ENCODE measurements at regions not wholly inside any gene's neighbourhood (a gene's known extent, or its start where the extent isn't known, plus 50 kb on each side); places are given as distances from the start of the nearest gene placed in this dataset.

- H4K12ac ChIP-seq (ENCODE audit: low read depth, low read length): no peak overlapping the region
- no peaks in the 10 kb centered on the region for H3K36me3 ChIP-seq (ENCODE audit: control insufficient read depth in 1 of 2, insufficient read depth in 2 of 2, low read length in 2 of 2)
- H3K27me3 ChIP-seq (ENCODE audit: insufficient read depth, low read length): no peaks in the 10 kb centered on the region
- H2BK5ac ChIP-seq (ENCODE audit: low read depth, low read length, poor library complexity): no peak overlapping the region
- no peak overlapping the region for H2BK12ac ChIP-seq (ENCODE audit: low read length)
- H3K9me3 ChIP-seq (ENCODE audit: insufficient read depth, low read depth, low read length): no peaks in the 10 kb centered on the region
- no peak overlapping the region for H2BK120ac ChIP-seq (ENCODE audit: insufficient read depth, low read length, poor library complexity)
- H3K14ac ChIP-seq (ENCODE audit: low read length): no peak overlapping the region
- no peak for DNase-seq
- H3K79me2 ChIP-seq (ENCODE audit: control insufficient read depth, insufficient read depth, low read length, poor library complexity): no peaks in the 10 kb centered on the region
- no peak overlapping the region for H3K18ac ChIP-seq (ENCODE audit: low read length)
- H3K9ac ChIP-seq (ENCODE audit: low read length): no peak overlapping the region
- H3K27ac ChIP-seq (ENCODE audit: low read depth, low read length): no peak overlapping the region
- no peak overlapping the region for H2AFZ ChIP-seq (ENCODE audit: insufficient read depth, low read length, poor library complexity)
- no peak overlapping the region for H4K8ac ChIP-seq (ENCODE audit: low read depth, low read length)
- no peak overlapping the region for H3K23ac ChIP-seq (ENCODE audit: low read length)
- no peak overlapping the region for H4K91ac ChIP-seq (ENCODE audit: low read depth, low read length)
- no peaks in the 10 kb centered on the region for H3K79me1 ChIP-seq (ENCODE audit: low read length)
- H3K4me2 ChIP-seq (ENCODE audit: low read length): no peak overlapping the region
- H2AK5ac ChIP-seq (ENCODE audit: low read length): no peak overlapping the region
- no peaks in the 10 kb centered on the region for H3K4me1 ChIP-seq (ENCODE audit: control insufficient read depth in 1 of 2, insufficient read depth in 2 of 2, low read length in 2 of 2)
- H3K4ac ChIP-seq (ENCODE audit: low read depth, low read length): no peak overlapping the region
- whole genome bisulfite sequencing (ENCODE audit: extremely low coverage, insufficient coverage, insufficient read length): no CpG with 5 or more reads among the region's 4 CpGs
- H3K4me3 ChIP-seq (ENCODE audit: low read depth, low read length): no peak overlapping the region
These were observed 287.1 kb downstream of the SOX2 start for GRCh38 chr3:181998828-181999227.

DNA sequence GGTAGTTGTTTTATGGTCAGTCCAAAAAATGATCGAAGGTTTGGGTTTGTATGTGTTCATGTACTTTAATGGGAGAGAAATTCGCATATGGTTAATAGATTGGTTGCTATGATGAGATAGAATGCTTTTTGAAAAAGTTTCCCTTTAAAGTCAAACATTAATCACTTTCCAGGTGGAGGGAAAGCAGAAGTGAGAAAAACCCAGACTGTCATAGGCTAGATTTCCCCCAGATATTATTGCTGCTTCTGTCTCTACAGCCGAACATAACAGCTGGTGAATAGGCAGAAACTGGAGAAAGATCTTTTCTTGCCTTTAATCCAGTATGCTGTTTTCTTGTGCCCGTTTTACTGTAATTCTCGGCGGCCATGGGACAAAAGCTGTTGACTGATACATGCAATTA lies 287.6 kb downstream of the SOX2 start:
- DNase-seq: no peak
- Histone ChIP-seq H3K14ac (ENCODE audit: low read length) (no peak overlapping the region), H4K8ac (ENCODE audit: low read depth, low read length) (no peak overlapping the region), H3K4ac (ENCODE audit: low read depth, low read length) (no peak overlapping the region), H3K79me1 (ENCODE audit: low read length) (no peaks in the 10 kb centered on the region), H2AFZ (ENCODE audit: insufficient read depth, low read length, poor library complexity) (no peak overlapping the region), H2BK5ac (ENCODE audit: low read depth, low read length, poor library complexity) (no peak overlapping the region), H3K79me2 (ENCODE audit: control insufficient read depth, insufficient read depth, low read length, poor library complexity) (no peaks in the 10 kb centered on the region), H2BK12ac (ENCODE audit: low read length) (no peak overlapping the region), H3K27ac (ENCODE audit: low read depth, low read length) (no peak overlapping the region), H3K23ac (ENCODE audit: low read length) (no peak overlapping the region), H3K4me3 (ENCODE audit: low read depth, low read length) (no peak overlapping the region), H3K4me2 (ENCODE audit: low read length) (no peak overlapping the region), H4K12ac (ENCODE audit: low read depth, low read length) (no peak overlapping the region), H3K36me3 (ENCODE audit: control insufficient read depth in 1 of 2, insufficient read depth in 2 of 2, low read length in 2 of 2) (no peaks in the 10 kb centered on the region), H2AK5ac (ENCODE audit: low read length) (no peak overlapping the region), H3K9ac (ENCODE audit: low read length) (no peak overlapping the region), H4K91ac (ENCODE audit: low read depth, low read length) (no peak overlapping the region), H2BK120ac (ENCODE audit: insufficient read depth, low read length, poor library complexity) (no peak overlapping the region), H3K18ac (ENCODE audit: low read length) (no peak overlapping the region), H3K9me3 (ENCODE audit: insufficient read depth, low read depth, low read length) (no peaks in the 10 kb centered on the region), H3K4me1 (ENCODE audit: control insufficient read depth in 1 of 2, insufficient read depth in 2 of 2, low read length in 2 of 2) (no peaks in the 10 kb centered on the region), H3K27me3 (ENCODE audit: insufficient read depth, low read length) (no peaks in the 10 kb centered on the region)
- no CpG with 5 or more reads among the region's 6 CpGs for WGBS (ENCODE audit: extremely low coverage, insufficient coverage, insufficient read length)

GRCh38 chr3:182000447-182000846 lies 288.7 kb downstream of the SOX2 start:
- Histone ChIP-seq H3K79me1 (ENCODE audit: low read length) (no peaks in the 10 kb centered on the region), H4K8ac (ENCODE audit: low read depth, low read length) (no peak overlapping the region), H2BK120ac (ENCODE audit: insufficient read depth, low read length, poor library complexity) (no peak overlapping the region), H3K9me3 (ENCODE audit: insufficient read depth, low read depth, low read length) (no peaks in the 10 kb centered on the region), H4K12ac (ENCODE audit: low read depth, low read length) (no peak overlapping the region), H3K4me1 (ENCODE audit: control insufficient read depth in 1 of 2, insufficient read depth in 2 of 2, low read length in 2 of 2) (no peaks in the 10 kb centered on the region), H3K9ac (ENCODE audit: low read length) (no peak overlapping the region), H3K18ac (ENCODE audit: low read length) (no peak overlapping the region), H2AK5ac (ENCODE audit: low read length) (no peak overlapping the region), H3K27me3 (ENCODE audit: insufficient read depth, low read length) (no peaks in the 10 kb centered on the region), H3K27ac (ENCODE audit: low read depth, low read length) (no peak overlapping the region), H2BK12ac (ENCODE audit: low read length) (no peak overlapping the region), H3K79me2 (ENCODE audit: control insufficient read depth, insufficient read depth, low read length, poor library complexity) (no peaks in the 10 kb centered on the region), H4K91ac (ENCODE audit: low read depth, low read length) (no peak overlapping the region), H3K4ac (ENCODE audit: low read depth, low read length) (no peak overlapping the region), H3K4me2 (ENCODE audit: low read length) (no peak overlapping the region), H3K4me3 (ENCODE audit: low read depth, low read length) (no peak overlapping the region), H3K36me3 (ENCODE audit: control insufficient read depth in 1 of 2, insufficient read depth in 2 of 2, low read length in 2 of 2) (no peaks in the 10 kb centered on the region), H3K14ac (ENCODE audit: low read length) (no peak overlapping the region), H3K23ac (ENCODE audit: low read length) (no peak overlapping the region), H2BK5ac (ENCODE audit: low read depth, low read length, poor library complexity) (no peak overlapping the region), H2AFZ (ENCODE audit: insufficient read depth, low read length, poor library complexity) (no peak overlapping the region)
- no peak for DNase-seq
- no CpG with 5 or more reads among the region's 5 CpGs for WGBS (ENCODE audit: extremely low coverage, insufficient coverage, insufficient read length)

- no peak overlapping the region for H3K14ac ChIP-seq (ENCODE audit: low read length)
- H2BK5ac ChIP-seq (ENCODE audit: low read depth, low read length, poor library complexity): no peak overlapping the region
- H3K18ac ChIP-seq (ENCODE audit: low read length): no peak overlapping the region
- DNase-seq: no peak
- no CpG with 5 or more reads among the region's 3 CpGs for WGBS (ENCODE audit: extremely low coverage, insufficient coverage, insufficient read length)
- H3K27ac ChIP-seq (ENCODE audit: low read depth, low read length): no peak overlapping the region
- no peak overlapping the region for H3K4me2 ChIP-seq (ENCODE audit: low read length)
- no peak overlapping the region for H4K91ac ChIP-seq (ENCODE audit: low read depth, low read length)
- H3K79me2 ChIP-seq (ENCODE audit: control insufficient read depth, insufficient read depth, low read length, poor library complexity): no peaks in the 10 kb centered on the region
- no peak overlapping the region for H2AFZ ChIP-seq (ENCODE audit: insufficient read depth, low read length, poor library complexity)
- H3K27me3 ChIP-seq (ENCODE audit: insufficient read depth, low read length): no peaks in the 10 kb centered on the region
- no peak overlapping the region for H4K12ac ChIP-seq (ENCODE audit: low read depth, low read length)
- no peaks in the 10 kb centered on the region for H3K9me3 ChIP-seq (ENCODE audit: insufficient read depth, low read depth, low read length)
- H2BK120ac ChIP-seq (ENCODE audit: insufficient read depth, low read length, poor library complexity): no peak overlapping the region
- no peak overlapping the region for H3K9ac ChIP-seq (ENCODE audit: low read length)
- H3K4me1 ChIP-seq (ENCODE audit: control insufficient read depth in 1 of 2, insufficient read depth in 2 of 2, low read length in 2 of 2): no peaks in the 10 kb centered on the region
- H4K8ac ChIP-seq (ENCODE audit: low read depth, low read length): no peak overlapping the region
- no peaks in the 10 kb centered on the region for H3K79me1 ChIP-seq (ENCODE audit: low read length)
- no peak overlapping the region for H2BK12ac ChIP-seq (ENCODE audit: low read length)
- H3K36me3 ChIP-seq (ENCODE audit: control insufficient read depth in 1 of 2, insufficient read depth in 2 of 2, low read length in 2 of 2): no peaks in the 10 kb centered on the region
- H3K23ac ChIP-seq (ENCODE audit: low read length): no peak overlapping the region
- no peak overlapping the region for H2AK5ac ChIP-seq (ENCODE audit: low read length)
- H3K4ac ChIP-seq (ENCODE audit: low read depth, low read length): no peak overlapping the region
- no peak overlapping the region for H3K4me3 ChIP-seq (ENCODE audit: low read depth, low read length)
These were observed 293.5 kb downstream of the SOX2 start for GRCh38 chr3:182005219-182005618.
